Suprapubic skin (tissue), 4 donors: ENCODE measurements at regions not wholly inside any gene's neighbourhood (a gene's known extent, or its start where the extent isn't known, plus 50 kb on each side); places are given as distances from the start of the nearest gene placed in this dataset.

Experiments used
- DNase-seq, 2 donors: peaks; one replicate each; pipeline ENCODE4 v3.0.0-alpha.2; 2019; ENCODE audit warnings: low spot score in 2 of 2
- H3K27ac ChIP-seq: fragments of 200-600 bp; sonication (generic); one replicate; pipeline ENCODE4 v1.5.1; 2019
- H3K27me3 ChIP-seq: fragments of 200-600 bp; sonication (generic); one replicate; pipeline ENCODE4 v1.5.1; 2019
- H3K36me3 ChIP-seq: fragments of 200-600 bp; sonication (generic); one replicate; pipeline ENCODE4 v1.5.1; 2019
- H3K4me1 ChIP-seq: fragments of 200-600 bp; sonication (generic); one replicate; pipeline ENCODE4 v1.5.1; 2019
- H3K4me3 ChIP-seq: fragments of 200-600 bp; sonication (generic); one replicate; pipeline ENCODE4 v1.5.1; 2019; ENCODE audit warnings: mild to moderate bottlenecking
- H3K9me3 ChIP-seq: fragments of 200-600 bp; sonication (generic); one replicate; pipeline ENCODE4 v1.5.1; 2019
- CTCF ChIP-seq, 2 donors: fragments of 200-600 bp in 1 of 2; fragments of 450-650 bp in 1 of 2; sonication (generic) in 1 of 2; IDR thresholded peaks; one replicate each; pipeline ENCODE4 v1.5.1; 2016 to 2019; ENCODE audit warnings: antibody characterized with exemption in 2 of 2, mild to moderate bottlenecking in 1 of 2, moderate library complexity in 1 of 2
- EP300 ChIP-seq: sonication (generic); formaldehyde crosslinking; IDR thresholded peaks from one replicate; pipeline ENCODE4 v1.6.1; 2017; ENCODE audit warnings: antibody characterized with exemption
- POLR2A ChIP-seq, 2 donors: fragments of 450-650 bp; IDR thresholded peaks; one replicate each; pipeline ENCODE4 v1.6.1; 2017; ENCODE audit warnings: antibody characterized with exemption in 2 of 2, mild to moderate bottlenecking in 2 of 2, moderate library complexity in 2 of 2
- POLR2AphosphoS5 ChIP-seq, 3 donors: sonication (generic); formaldehyde crosslinking; IDR thresholded peaks; one replicate each; pipeline ENCODE4 v1.6.1; 2017; ENCODE audit warnings: antibody characterized with exemption in 3 of 3
- WGBS: methylation state at CpG from one replicate; pipeline ENCODE4 v1.1.5; 2018; 5-methylcytosine and 5-hydroxymethylcytosine counted together

GRCh38 chr1:29880556-29880955, 644.2 kb downstream of the PTPRU start:
- TF ChIP-seq EP300 (no peak), POLR2AphosphoS5 (IDR thresholded peaks at IDR 0.05) (no peak), POLR2A (IDR thresholded peaks at IDR 0.05) (no peak), CTCF (IDR thresholded peaks at IDR 0.05) (no peak)
- no peak overlapping the region for H3K27ac ChIP-seq
- H3K36me3 ChIP-seq, result no peaks in the 10 kb centered on the region
- no peaks in the 10 kb centered on the region for H3K4me1 ChIP-seq
- WGBS, result 64% methylated on average over 1 of the region's 1 CpG
- H3K27me3 ChIP-seq, result peaks cover 25% of the 10 kb centered on the region
- no peaks in the 10 kb centered on the region for H3K9me3 ChIP-seq
- no peak overlapping the region for H3K4me3 ChIP-seq
- no peak for DNase-seq

- H3K36me3 ChIP-seq, result no peaks in the 10 kb centered on the region
- TF ChIP-seq CTCF (IDR thresholded peaks at IDR 0.05), result no peak
- no peak for TF ChIP-seq POLR2AphosphoS5 (IDR thresholded peaks at IDR 0.05)
- TF ChIP-seq EP300, result no peak
- no peak for TF ChIP-seq POLR2A (IDR thresholded peaks at IDR 0.05)
- no peak overlapping the region for H3K27ac ChIP-seq
- no peak overlapping the region for H3K4me3 ChIP-seq
- WGBS, result 85% methylated on average over 3 of the region's 8 CpGs
- H3K9me3 ChIP-seq, result no peaks in the 10 kb centered on the region
- no peaks in the 10 kb centered on the region for H3K4me1 ChIP-seq
- no peak for DNase-seq
- H3K27me3 ChIP-seq, result peaks cover 25% of the 10 kb centered on the region
These were observed 642.9 kb downstream of the PTPRU start for GRCh38 chr1:29879217-29879616.

- no peak for TF ChIP-seq EP300
- TF ChIP-seq POLR2AphosphoS5 (IDR thresholded peaks at IDR 0.05), result no peak
- TF ChIP-seq POLR2A (IDR thresholded peaks at IDR 0.05), result no peak
- no peak for TF ChIP-seq CTCF (IDR thresholded peaks at IDR 0.05)
- Histone ChIP-seq H3K27me3 (peaks cover 25% of the 10 kb centered on the region), H3K4me1 (no peaks in the 10 kb centered on the region), H3K36me3 (no peaks in the 10 kb centered on the region), H3K9me3 (no peaks in the 10 kb centered on the region), H3K4me3 (no peak overlapping the region), H3K27ac (no peak overlapping the region)
- WGBS, result 73% methylated on average over 8 of the region's 9 CpGs
- peak in 1 of 2 donors; percentile 43 for DNase-seq
These were observed 642.2 kb downstream of the PTPRU start for GRCh38 chr1:29878501-29878900.

GRCh38 chr1:29876902-29877301, 640.6 kb downstream of the PTPRU start:
- H3K27me3 ChIP-seq, result peaks cover 22% of the 10 kb centered on the region
- no peaks in the 10 kb centered on the region for H3K4me1 ChIP-seq
- H3K27ac ChIP-seq, result no peak overlapping the region
- H3K4me3 ChIP-seq, result no peak overlapping the region
- no peaks in the 10 kb centered on the region for H3K36me3 ChIP-seq
- WGBS, result 69% methylated on average over 8 of the region's 8 CpGs
- TF ChIP-seq POLR2AphosphoS5 (IDR thresholded peaks at IDR 0.05), result no peak
- TF ChIP-seq EP300, result no peak
- no peak for TF ChIP-seq CTCF (IDR thresholded peaks at IDR 0.05)
- no peak for TF ChIP-seq POLR2A (IDR thresholded peaks at IDR 0.05)
- no peaks in the 10 kb centered on the region for H3K9me3 ChIP-seq
- peak in 1 of 2 donors; percentile 20 for DNase-seq

- H3K4me3 ChIP-seq, result no peak overlapping the region
- H3K4me1 ChIP-seq, result no peaks in the 10 kb centered on the region
- DNase-seq, result peak in 1 of 2 donors; percentile 55
- no peak for TF ChIP-seq POLR2AphosphoS5 (IDR thresholded peaks at IDR 0.05)
- no peak for TF ChIP-seq POLR2A (IDR thresholded peaks at IDR 0.05)
- no peak for TF ChIP-seq CTCF (IDR thresholded peaks at IDR 0.05)
- TF ChIP-seq EP300, result no peak
- no peaks in the 10 kb centered on the region for H3K36me3 ChIP-seq
- H3K27me3 ChIP-seq, result peaks cover 20% of the 10 kb centered on the region
- 89% methylated on average over 6 of the region's 6 CpGs for WGBS
- H3K9me3 ChIP-seq, result no peaks in the 10 kb centered on the region
- H3K27ac ChIP-seq, result no peak overlapping the region
These were observed 640.1 kb downstream of the PTPRU start for GRCh38 chr1:29876441-29876840.
